HG02938 (cell line): ENCODE measurements at regions not wholly inside any gene's neighbourhood (a gene's known extent, or its start where the extent isn't known, plus 50 kb on each side); places are given as distances from the start of the nearest gene placed in this dataset.

ENCODE experiments used
- ATAC-seq: cut with Tn5 transposase; IDR thresholded peaks from one replicate; pipeline ENCODE4 v1.9.1; 2021; ENCODE audit warnings: mild to moderate bottlenecking, moderate library complexity; ENCODE audit not compliant: unreplicated experiment

DNA sequence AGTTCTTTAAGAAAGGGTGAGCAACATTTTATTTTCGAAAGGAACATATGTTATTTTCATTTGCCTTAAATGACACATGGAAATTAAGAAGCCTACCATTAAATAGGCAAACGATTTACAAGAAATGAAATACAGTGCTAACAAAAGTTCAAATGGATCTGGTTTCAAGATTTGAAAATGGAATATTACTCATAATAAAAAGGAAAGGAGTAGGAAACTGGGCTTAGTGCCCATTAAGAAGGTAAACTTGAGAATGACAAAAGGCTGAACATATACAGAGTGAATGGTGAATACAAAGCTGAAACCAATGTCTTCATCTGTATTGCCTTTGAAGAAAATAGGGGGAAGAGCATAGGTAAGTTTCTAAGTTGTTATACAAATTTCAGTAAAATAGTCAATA is 974.2 kb upstream of the C9orf72 start:
- no peak for ATAC-seq

- no peak for ATAC-seq
Observed at GRCh38 chr9:28563291-28563934, 990.1 kb upstream of the C9orf72 start.

- no peak for ATAC-seq
Observed at GRCh38 chr9:28583832-28584231, 1010.6 kb upstream of the C9orf72 start.

DNA sequence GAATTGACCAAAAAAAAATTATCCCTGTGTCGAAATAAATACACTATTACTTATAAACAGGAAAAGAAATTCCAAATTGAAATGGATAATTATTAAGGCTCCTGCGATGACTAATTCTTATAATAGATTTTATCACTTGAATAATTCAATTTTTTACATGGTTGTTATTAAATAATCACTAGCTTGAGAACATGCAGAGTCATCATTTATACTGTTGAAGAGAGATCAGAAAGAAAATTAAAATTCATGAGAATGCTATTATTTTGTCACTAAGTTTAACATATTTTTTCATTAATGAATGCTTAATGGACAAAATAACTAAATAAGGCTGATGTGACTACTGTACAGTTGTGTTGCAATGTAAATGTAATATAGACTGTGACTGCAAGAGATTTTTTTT is 1011.3 kb upstream of the C9orf72 start:
- no peak for ATAC-seq

DNA sequence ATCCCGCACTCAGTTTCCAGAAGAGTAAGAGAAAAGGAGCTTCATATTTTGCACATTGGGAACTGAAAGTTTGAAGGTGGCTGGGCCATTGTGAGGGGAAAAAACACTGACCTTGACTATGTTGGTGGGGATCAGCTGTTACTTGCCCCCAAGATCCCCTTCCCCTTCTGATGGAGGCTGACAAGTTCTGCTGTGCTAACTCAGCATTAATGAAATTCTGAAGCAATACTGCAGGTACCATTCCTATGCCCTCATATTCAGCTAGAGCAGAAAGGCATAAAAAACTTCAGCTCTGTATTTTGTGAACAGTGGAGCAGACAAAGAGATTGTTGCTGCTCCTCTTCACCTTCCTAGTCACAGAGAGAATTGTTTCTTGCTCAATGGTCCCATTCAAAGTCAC is 1013.8 kb upstream of the C9orf72 start:
- ATAC-seq, result no peak

DNA sequence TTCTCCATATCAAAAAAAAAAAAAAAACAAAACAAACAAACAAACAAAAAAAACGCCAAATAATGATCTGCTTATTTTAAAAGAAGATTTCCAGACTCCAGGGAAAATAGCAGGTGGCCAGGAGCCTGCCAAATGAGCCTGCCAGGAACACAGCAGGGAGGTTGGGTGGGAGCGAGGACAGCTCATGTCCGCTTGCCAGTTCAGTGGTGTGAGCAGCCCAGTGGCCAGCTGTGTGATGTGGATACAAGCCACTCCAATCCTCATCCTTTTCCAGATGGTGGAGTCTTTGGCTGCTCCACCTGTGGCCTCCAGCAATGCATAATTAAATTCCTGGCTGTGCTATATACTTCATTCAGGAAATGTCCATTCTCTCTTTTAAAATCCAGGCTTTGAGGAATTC is 1025.1 kb upstream of the C9orf72 start:
- no peak for ATAC-seq

GRCh38 chr9:28600226-28600625 is 1026.9 kb upstream of the C9orf72 start:
- ATAC-seq, result no peak

DNA sequence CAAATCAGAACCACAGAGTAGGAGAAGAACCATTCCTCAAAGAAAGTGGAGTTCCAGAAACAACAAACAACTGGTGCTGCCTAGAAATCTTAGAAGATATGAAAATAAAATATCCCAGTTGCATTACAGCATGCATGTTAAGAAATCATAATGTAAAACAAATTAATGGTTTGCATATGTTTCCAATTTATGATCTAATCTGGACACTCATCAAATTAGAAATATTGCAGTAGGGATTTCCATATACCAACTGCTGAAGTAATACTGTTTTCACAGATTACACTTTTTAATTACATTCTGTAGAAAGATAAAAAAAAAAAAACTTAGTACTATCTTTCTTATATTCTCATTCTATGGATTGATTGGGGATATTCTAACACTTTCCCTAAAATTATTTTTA is 1034.6 kb upstream of the C9orf72 start:
- no peak for ATAC-seq

DNA sequence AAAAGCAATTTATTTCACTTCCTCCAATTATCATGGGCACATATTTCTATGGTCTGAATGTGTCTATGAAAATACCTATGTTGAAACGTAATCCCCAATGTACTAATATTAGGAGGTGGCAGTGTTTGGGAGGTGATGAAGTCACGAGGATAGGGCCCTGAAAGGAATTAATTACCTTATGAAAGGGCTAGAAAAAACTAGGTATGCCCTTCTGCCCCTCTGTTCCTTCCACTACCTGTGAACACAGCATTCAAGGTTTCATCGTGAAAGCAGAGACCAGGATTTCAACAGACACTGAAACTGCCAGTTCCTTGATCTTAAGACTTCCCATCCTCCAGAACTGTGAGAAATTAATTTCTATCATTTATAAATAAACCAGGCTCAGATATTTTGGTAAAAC is 1037.1 kb upstream of the C9orf72 start:
- no peak for ATAC-seq

DNA sequence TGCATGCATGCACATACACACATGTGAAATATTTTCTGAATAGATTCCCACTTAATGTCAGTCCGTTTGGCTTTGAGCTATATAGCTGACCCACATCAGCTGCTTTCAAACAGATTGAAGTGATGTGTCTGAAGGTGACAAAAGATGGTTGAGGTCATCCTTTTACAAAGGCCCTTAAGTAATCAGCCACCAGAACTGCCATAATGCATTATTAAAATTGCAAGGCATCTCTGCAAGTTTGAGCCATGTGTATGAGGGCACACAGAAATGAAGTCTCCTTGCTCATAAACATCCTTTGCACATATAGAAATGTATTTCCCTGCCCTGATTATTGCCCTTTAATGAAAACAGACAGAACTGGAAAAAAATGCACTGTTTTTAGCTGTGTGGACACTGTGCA is 1043.0 kb upstream of the C9orf72 start:
- ATAC-seq, result no peak

- no peak for ATAC-seq
Observed at GRCh38 chr9:28620011-28620410, 1046.7 kb upstream of the C9orf72 start.

- ATAC-seq, result no peak
Observed at GRCh38 chr9:28620661-28621060, 1047.4 kb upstream of the C9orf72 start.

- ATAC-seq, result no peak
Observed at GRCh38 chr9:28624771-28625170, 1051.5 kb upstream of the C9orf72 start.

DNA sequence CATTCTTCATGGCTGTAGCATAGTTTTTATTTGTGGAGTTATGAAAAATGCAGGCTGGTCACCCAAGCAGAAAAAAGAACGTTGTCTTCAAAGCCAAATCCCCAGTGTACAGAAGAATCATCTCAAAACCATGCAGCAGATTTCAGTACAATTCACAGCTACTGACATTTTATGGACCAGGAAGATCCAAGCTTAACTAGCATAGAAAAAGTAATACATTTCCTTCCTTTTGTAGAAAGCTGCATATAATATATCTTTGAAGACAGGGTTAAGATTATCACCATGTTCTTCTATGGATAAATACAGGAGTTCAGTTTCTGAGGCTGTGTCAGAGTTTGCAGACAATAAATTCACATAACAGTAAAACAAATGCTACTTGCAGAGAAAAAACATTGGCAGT is 1054.8 kb upstream of the C9orf72 start:
- no peak for ATAC-seq

DNA sequence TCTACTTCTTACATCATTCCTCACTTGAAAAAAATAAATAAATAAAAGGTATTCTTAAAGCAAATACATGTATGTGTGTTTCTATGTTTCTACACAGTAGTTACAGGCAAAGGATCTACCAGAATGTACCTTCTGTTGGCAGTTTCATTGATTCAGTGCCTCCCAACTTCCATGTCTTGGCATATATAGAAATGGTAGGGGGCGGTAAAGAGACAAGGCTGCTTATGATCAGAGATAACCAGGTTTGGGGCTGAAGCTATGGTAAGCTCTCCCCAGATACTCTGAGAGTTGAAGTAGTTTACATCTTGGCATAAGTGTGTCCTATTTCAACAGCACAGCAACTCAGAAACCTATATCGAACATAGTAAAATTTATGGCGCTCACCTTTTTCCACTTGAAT is 1075.4 kb upstream of the C9orf72 start:
- no peak for ATAC-seq

- no peak for ATAC-seq
Observed at GRCh38 chr9:28650327-28650726, 1077.0 kb upstream of the C9orf72 start.

GRCh38 chr9:28651050-28651722 is 1077.9 kb upstream of the C9orf72 start:
- ATAC-seq, result no peak

- no peak for ATAC-seq
Observed at GRCh38 chr9:28653216-28653615, 1079.9 kb upstream of the C9orf72 start.

DNA sequence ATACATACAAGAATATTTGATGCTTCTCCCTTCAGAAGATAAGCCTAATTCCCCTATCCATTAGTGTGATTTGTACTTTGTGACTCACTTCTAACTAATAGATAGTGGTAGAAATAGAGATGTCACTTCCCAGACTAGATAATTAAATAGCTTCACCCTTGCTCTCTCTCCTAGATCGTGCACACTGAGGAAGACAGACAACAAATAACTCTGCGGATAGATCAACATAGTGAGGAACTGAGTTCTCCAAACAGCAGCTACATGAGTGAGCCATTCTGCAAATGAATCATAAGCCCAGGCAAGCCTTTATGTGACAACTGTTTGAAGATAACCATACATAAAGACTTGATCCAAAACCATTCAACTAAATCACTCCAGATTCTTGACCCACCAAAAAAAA is 1083.4 kb upstream of the C9orf72 start:
- no peak for ATAC-seq

GRCh38 chr9:28661853-28662252 is 1088.6 kb upstream of the C9orf72 start:
- no peak for ATAC-seq

DNA sequence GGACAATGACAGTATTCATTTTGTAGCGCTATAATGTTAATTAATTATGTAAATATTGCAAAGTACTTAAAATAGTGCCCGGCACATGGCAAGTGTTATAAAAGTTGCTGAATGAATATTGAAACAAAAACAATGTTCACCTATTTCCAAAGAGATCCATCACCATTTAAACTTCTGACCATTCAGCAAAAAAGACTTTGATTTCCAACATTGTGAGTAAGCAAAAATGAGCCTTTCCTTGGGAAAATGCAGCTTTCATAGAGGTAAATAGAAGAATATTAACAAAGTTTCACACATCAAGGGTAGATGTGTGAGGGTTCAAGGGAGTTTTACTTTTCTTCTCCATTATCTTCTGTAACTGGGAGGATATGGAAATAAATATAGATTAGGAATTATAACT is 1089.4 kb upstream of the C9orf72 start:
- ATAC-seq, result no peak

DNA sequence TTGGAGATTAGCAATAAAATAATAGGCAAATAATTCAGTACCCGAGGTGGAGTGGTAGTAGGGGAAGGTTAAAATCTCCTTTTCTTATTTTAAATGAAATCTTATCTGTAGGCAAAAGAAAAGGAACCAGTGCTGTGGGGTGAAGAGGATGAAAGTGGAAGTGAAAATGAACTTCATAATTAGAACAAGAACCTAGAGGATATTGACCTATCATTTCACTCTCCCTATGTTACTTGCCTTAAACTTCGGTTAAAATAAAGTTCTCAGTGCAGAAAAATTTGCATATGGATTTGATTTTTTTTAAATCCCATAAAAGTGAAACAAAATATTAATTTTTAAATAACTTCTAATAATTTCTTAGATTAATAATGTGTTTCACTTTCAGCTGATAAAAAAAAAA is 1094.9 kb upstream of the C9orf72 start:
- ATAC-seq, result peak; percentile 73

DNA sequence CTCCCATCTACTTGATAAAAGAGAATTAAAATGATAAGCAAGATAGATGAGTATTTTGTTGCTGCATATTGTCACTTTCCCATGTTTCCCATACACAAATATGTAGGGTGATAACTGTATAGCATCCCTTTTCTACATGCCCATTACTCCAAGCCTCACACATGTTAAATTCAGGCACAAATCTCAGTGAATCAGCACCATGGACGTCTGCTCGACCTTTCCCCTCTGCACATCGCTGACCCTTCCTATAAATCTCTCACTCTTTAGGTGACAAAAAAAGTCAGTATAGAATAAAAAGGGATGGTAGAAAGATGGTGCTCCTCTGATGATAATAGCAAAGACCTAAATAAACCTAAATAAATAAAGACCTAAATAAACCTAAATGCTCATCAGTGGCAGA is 1097.7 kb upstream of the C9orf72 start:
- ATAC-seq, result no peak
